Stimulated activated naive CD4-positive, alpha-beta T cell (primary cell): ENCODE measurements at regions not wholly inside any gene's neighbourhood (a gene's known extent, or its start where the extent isn't known, plus 50 kb on each side); places are given as distances from the start of the nearest gene placed in this dataset.

Experiments used
- DNase-seq, 6 experiments: peaks; one replicate each; lab custom pipeline; 2025; lab: John Stamatoyannopoulos, UW

GRCh38 chr6:98325366-98325765, 509.0 kb upstream of the POU3F2 start:
- no peak for DNase-seq

GRCh38 chr6:98333273-98333672, 501.1 kb upstream of the POU3F2 start:
- no peak for DNase-seq

- no peak for DNase-seq
Measured at GRCh38 chr6:98335594-98335993, 498.8 kb upstream of the POU3F2 start.

- no peak for DNase-seq
Measured at GRCh38 chr6:98339506-98339905, 494.9 kb upstream of the POU3F2 start.

GRCh38 chr6:98343004-98343403, 491.4 kb upstream of the POU3F2 start:
- DNase-seq, result no peak

GRCh38 chr6:98343797-98344196, 490.6 kb upstream of the POU3F2 start:
- DNase-seq, result no peak

GRCh38 chr6:98352348-98352747, 482.0 kb upstream of the POU3F2 start:
- DNase-seq, result no peak

- no peak for DNase-seq
Measured at GRCh38 chr6:98358173-98358572, 476.2 kb upstream of the POU3F2 start.

- DNase-seq, result no peak
Measured at GRCh38 chr6:98366371-98366770, 468.0 kb upstream of the POU3F2 start.

GRCh38 chr6:98380589-98380988, 453.8 kb upstream of the POU3F2 start:
- DNase-seq, result no peak

- DNase-seq, result no peak
Measured at GRCh38 chr6:98382246-98382645, 452.1 kb upstream of the POU3F2 start.

GRCh38 chr6:98384334-98384733, 450.0 kb upstream of the POU3F2 start:
- no peak for DNase-seq

- DNase-seq, result no peak
Measured at GRCh38 chr6:98384801-98385200, 449.6 kb upstream of the POU3F2 start.

- no peak for DNase-seq
Measured at GRCh38 chr6:98395610-98396166, 438.7 kb upstream of the POU3F2 start.

GRCh38 chr6:98416027-98416426, 418.3 kb upstream of the POU3F2 start:
- no peak for DNase-seq

GRCh38 chr6:98416497-98417158, 417.7 kb upstream of the POU3F2 start:
- DNase-seq, result peak in 1 of 6 experiments; percentile 13

- no peak for DNase-seq
Measured at GRCh38 chr6:98433325-98434056, 400.9 kb upstream of the POU3F2 start.

- no peak for DNase-seq
Measured at GRCh38 chr6:98443633-98444032, 390.7 kb upstream of the POU3F2 start.

GRCh38 chr6:98452685-98453084, 381.7 kb upstream of the POU3F2 start:
- no peak for DNase-seq

GRCh38 chr6:98454809-98455322, 379.5 kb upstream of the POU3F2 start:
- DNase-seq, result no peak

- no peak for DNase-seq
Measured at GRCh38 chr6:98458708-98459107, 375.7 kb upstream of the POU3F2 start.

GRCh38 chr6:98463038-98464000, 371.1 kb upstream of the POU3F2 start:
- DNase-seq, result no peak
